Osteocyte (in vitro differentiated cells): ENCODE measurements at regions not wholly inside any gene's neighbourhood (a gene's known extent, or its start where the extent isn't known, plus 50 kb on each side); places are given as distances from the start of the nearest gene placed in this dataset.

Experiments used
- DNase-seq: peaks from one replicate; pipeline ENCODE4 v3.0.0; 2021; ENCODE audit warnings: mixed read lengths; ENCODE audit not compliant: unreplicated experiment; ENCODE audit errors: extremely low spot score
- H3K27ac Mint-ChIP-seq: one replicate; pipeline ENCODE4 v1.8.0; 2021; ENCODE audit warnings: mild to moderate bottlenecking, mixed read lengths; ENCODE audit not compliant: unreplicated experiment
- H3K27me3 Mint-ChIP-seq: one replicate; pipeline ENCODE4 v1.8.0; 2021; ENCODE audit warnings: mixed read lengths; ENCODE audit not compliant: unreplicated experiment
- H3K36me3 Mint-ChIP-seq: one replicate; pipeline ENCODE4 v1.8.0; 2021; ENCODE audit warnings: mixed read lengths; ENCODE audit not compliant: unreplicated experiment
- H3K4me1 Mint-ChIP-seq: one replicate; pipeline ENCODE4 v1.8.0; 2021; ENCODE audit warnings: mixed read lengths; ENCODE audit not compliant: unreplicated experiment
- H3K4me3 Mint-ChIP-seq: one replicate; pipeline ENCODE4 v1.8.0; 2021; ENCODE audit warnings: mild to moderate bottlenecking, moderate library complexity, mixed read lengths; ENCODE audit not compliant: unreplicated experiment
- H3K9me3 Mint-ChIP-seq: one replicate; pipeline ENCODE4 v1.8.0; 2021; ENCODE audit warnings: mixed read lengths; ENCODE audit not compliant: unreplicated experiment
- TF ChIP-seq, protein P1 (sequence below): fragments of 200-600 bp; sonication (generic); IDR thresholded peaks from 2 replicates; pipeline ENCODE4 v1.5.0; 2021; ENCODE audit warnings: antibody characterized with exemption, mild to moderate bottlenecking, moderate library complexity

DNA sequence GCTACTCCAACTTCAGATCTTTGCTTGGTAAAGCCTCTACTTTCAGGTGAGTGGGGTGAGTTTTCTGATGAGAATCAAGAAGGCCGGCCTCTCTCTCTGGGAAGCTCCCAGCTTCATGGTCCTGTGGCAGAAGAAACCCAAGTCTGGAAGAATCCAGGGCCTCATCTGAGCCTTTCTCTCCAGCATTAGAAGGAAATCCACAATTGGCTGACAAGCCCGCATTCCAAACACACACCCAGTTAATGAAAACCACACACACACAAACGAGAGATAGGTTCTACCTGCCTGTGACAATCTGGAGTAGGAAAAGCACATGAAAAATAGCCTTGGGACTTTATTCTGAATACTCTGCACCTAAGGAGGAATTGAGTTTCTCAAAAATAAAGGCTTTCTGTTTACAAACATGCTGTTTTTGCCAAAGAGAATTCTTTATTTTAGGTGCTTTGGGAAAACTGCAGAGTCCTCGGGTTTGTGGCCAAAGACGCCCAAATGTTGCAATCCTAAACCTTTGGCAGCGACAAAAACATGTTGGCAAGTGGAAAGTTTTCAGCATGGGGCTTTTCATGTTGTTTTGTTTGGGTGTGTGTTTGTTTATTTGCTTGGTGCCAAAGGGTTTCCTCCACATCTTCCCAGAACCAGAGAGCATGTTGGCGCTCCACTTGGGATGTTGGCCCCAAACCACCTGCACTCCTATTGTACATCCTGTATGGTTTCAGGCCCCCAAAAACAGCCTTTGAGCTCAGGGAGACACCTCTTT, 216.2 kb downstream of the SETD4 start:
- H3K4me1 Mint-ChIP-seq: peaks cover 2% of the 10 kb centered on the region
- no peaks in the 10 kb centered on the region for H3K9me3 Mint-ChIP-seq
- no peaks in the 10 kb centered on the region for H3K36me3 Mint-ChIP-seq
- no peak for DNase-seq
- H3K27me3 Mint-ChIP-seq: no peaks in the 10 kb centered on the region
- H3K27ac Mint-ChIP-seq: no peak overlapping the region
- TF ChIP-seq, protein P1, sequence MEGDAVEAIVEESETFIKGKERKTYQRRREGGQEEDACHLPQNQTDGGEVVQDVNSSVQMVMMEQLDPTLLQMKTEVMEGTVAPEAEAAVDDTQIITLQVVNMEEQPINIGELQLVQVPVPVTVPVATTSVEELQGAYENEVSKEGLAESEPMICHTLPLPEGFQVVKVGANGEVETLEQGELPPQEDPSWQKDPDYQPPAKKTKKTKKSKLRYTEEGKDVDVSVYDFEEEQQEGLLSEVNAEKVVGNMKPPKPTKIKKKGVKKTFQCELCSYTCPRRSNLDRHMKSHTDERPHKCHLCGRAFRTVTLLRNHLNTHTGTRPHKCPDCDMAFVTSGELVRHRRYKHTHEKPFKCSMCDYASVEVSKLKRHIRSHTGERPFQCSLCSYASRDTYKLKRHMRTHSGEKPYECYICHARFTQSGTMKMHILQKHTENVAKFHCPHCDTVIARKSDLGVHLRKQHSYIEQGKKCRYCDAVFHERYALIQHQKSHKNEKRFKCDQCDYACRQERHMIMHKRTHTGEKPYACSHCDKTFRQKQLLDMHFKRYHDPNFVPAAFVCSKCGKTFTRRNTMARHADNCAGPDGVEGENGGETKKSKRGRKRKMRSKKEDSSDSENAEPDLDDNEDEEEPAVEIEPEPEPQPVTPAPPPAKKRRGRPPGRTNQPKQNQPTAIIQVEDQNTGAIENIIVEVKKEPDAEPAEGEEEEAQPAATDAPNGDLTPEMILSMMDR: no peak
- H3K4me3 Mint-ChIP-seq: no peak overlapping the region

DNA sequence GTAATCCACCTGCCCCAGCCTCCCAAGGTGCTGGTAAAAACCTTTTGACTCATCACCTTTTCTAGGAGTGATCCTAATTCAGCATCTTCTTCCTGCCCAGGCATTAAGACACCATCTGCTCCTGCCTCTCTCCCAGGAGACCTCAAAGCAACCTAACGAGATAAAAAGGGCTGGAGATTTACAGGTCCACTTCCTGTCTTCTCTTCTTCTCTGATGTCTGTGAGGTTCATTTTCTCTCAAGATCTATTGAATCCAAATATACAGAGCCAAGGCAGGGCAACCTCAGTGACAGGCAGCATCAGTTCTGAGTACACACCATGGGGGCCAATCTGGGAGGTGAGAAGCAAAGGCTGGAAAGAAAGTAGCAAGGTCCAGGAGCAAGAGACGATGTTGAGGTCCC, 219.4 kb downstream of the SETD4 start:
- Mint-ChIP-seq H3K9me3 (no peaks in the 10 kb centered on the region), H3K4me1 (no peaks in the 10 kb centered on the region), H3K27ac (no peak overlapping the region), H3K27me3 (no peaks in the 10 kb centered on the region), H3K4me3 (no peak overlapping the region), H3K36me3 (no peaks in the 10 kb centered on the region)
- no peak for DNase-seq
- TF ChIP-seq, protein P1: no peak

DNA sequence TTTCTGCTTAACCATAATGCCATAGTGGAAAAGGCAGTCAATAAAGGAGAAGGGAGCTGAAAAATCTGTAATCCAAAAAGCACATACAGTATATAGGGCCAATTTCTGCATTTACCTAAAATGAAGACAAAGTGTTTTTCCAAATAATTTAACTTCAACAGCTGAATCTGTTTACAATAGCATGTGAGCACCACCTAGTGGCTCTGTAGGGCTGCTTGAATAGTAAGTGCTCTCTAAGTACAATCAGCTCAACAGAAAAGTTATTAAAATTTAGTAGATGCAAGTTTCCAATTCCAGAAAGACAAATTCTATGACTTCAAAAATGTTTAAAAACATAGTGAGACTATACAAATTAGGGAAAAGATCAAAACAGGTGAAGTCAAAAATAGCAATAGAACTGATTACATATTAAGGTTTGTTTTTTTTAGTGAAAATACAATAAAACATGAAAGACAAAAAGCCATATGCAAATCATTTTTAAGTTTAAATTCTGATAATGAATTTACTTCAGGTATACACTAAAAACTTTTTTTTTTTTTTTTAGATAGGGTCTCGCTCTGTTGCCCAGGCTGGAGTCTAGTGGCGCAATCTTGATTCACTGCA, 220.0 kb downstream of the SETD4 start:
- H3K36me3 Mint-ChIP-seq: no peaks in the 10 kb centered on the region
- no peaks in the 10 kb centered on the region for H3K9me3 Mint-ChIP-seq
- DNase-seq: no peak
- no peak overlapping the region for H3K4me3 Mint-ChIP-seq
- H3K4me1 Mint-ChIP-seq: no peaks in the 10 kb centered on the region
- TF ChIP-seq, protein P1: peak; percentile 88
- H3K27ac Mint-ChIP-seq: no peak overlapping the region
- H3K27me3 Mint-ChIP-seq: no peaks in the 10 kb centered on the region

DNA sequence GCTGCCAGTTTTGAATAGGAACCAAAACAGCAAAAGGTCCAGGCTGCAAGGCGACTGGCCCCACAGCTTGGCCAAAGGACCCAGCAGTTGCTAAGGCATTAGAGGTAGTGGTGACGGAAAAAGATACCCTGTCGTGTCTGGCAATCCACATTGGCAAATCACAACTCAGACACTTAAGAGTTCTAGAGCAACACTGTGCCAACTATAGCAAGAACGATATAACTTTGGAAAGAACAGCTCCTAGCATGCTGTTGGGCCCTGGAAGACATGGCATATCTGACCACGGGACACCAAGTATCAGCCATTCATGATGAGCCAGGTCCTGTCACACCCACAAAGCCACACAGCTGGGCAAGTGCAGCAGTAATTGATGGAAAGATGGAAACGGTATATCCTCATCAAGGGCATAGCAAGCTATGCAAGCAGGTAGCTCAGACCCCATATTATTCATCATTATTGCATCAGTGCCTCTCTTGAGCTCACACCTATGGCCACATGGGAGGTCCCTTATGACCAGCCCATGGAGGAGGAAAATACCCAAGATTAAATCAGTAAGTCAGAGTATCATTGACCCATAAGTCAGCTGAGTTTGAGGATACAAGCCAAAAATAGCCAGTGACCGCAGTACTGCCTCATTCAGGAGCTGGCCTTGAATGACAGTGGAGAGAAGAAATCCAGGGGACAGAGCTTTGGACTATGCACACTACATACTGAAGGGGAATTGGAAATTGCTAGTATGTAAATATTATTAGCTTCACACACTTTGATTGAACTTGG, 221.2 kb downstream of the SETD4 start:
- DNase-seq: no peak
- Mint-ChIP-seq H3K9me3 (no peaks in the 10 kb centered on the region), H3K27ac (no peak overlapping the region), H3K27me3 (peaks cover 3% of the 10 kb centered on the region), H3K4me1 (no peaks in the 10 kb centered on the region), H3K4me3 (no peak overlapping the region), H3K36me3 (no peaks in the 10 kb centered on the region)
- TF ChIP-seq, protein P1: no peak

DNA sequence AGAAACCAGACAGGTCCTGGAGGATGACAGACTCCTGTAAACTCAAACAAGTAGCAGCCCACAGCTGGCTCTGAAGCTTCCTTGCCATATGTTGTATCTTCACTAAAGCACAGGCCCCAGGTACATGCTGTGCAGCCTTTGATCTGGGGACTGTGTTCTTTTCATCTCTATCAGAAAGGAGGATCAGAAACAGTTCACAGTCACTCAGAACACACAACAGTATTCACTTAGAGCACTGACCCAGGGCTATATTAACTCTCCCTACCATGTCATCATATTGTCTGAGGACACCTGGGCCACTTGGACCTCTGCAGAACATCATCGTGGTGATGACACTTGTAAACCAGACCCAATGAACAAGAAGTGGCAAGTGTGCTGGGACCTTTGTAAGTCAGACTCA, 222.0 kb downstream of the SETD4 start:
- TF ChIP-seq, protein P1: no peak
- Mint-ChIP-seq H3K9me3 (no peaks in the 10 kb centered on the region), H3K27me3 (peaks cover 3% of the 10 kb centered on the region), H3K36me3 (no peaks in the 10 kb centered on the region), H3K4me1 (no peaks in the 10 kb centered on the region), H3K27ac (no peak overlapping the region), H3K4me3 (no peak overlapping the region)
- no peak for DNase-seq
